BJ (cell line): ENCODE measurements at regions not wholly inside any gene's neighbourhood (a gene's known extent, or its start where the extent isn't known, plus 50 kb on each side); places are given as distances from the start of the nearest gene placed in this dataset.

Source experiments
- CTCF ChIA-PET: fragments of 350-600 bp; formaldehyde crosslinking; extraction: SDS; loops from one replicate; lab custom pipeline; 2021; ENCODE audit warnings: antibody characterized with exemption, inconsistent platforms; lab: Yijun Ruan, JAX
- POLR2A ChIA-PET: fragments of 300-600 bp; sonication (Branson Sonifier 250); formaldehyde crosslinking; extraction: SDS; loops from one replicate; lab custom pipeline; 2021; ENCODE audit warnings: antibody characterized with exemption; lab: Charles Lee
- DNase-seq: peaks from one replicate; pipeline ENCODE4 v3.0.0-alpha.2; 2011; ENCODE audit warnings: low read depth
- H3K27me3 ChIP-seq: 2 replicates; pipeline ENCODE4 v1.6.0; 2011; ENCODE audit warnings: low read length; ENCODE audit not compliant: control insufficient read depth, insufficient read depth
- H3K36me3 ChIP-seq: 2 replicates; pipeline ENCODE4 v1.5.1; 2011; ENCODE audit warnings: low read length; ENCODE audit not compliant: control insufficient read depth, insufficient read depth
- H3K4me3 ChIP-seq: 2 replicates; pipeline ENCODE4 v1.5.1; 2011; ENCODE audit warnings: low read depth, mild to moderate bottlenecking, control low read depth, low read length
- CTCF ChIP-seq: IDR thresholded peaks from 2 replicates; pipeline ENCODE4 v1.5.1; 2011; ENCODE audit warnings: low read depth, mild to moderate bottlenecking, control low read depth, inconsistent platforms, low read length, moderate library complexity; ENCODE audit not compliant: insufficient read depth

GRCh38 chr6:163831736-163832135 is 417.2 kb downstream of the QKI start:
- Histone ChIP-seq H3K27me3 (no peaks in the 10 kb centered on the region), H3K4me3 (no peak overlapping the region), H3K36me3 (no peaks in the 10 kb centered on the region)
- no peak for TF ChIP-seq CTCF
- no peak for DNase-seq
- POLR2A ChIA-PET: no interaction called here
- CTCF ChIA-PET: no interaction called here

- TF ChIP-seq CTCF: no peak
- no peak overlapping the region for H3K4me3 ChIP-seq
- H3K27me3 ChIP-seq: no peaks in the 10 kb centered on the region
- DNase-seq: no peak
- CTCF ChIA-PET: interaction anchor here (0.9 kb wide), 1 partner anchor 17 kb away, joined by 3 read pairs; no protein-coding TSS in a partner anchor
- H3K36me3 ChIP-seq: no peaks in the 10 kb centered on the region
- POLR2A ChIA-PET: no interaction called here
These were observed 416.1 kb downstream of the QKI start for GRCh38 chr6:163830641-163831040.

GRCh38 chr6:163828038-163828795 is 413.7 kb downstream of the QKI start:
- Histone ChIP-seq H3K36me3 (no peaks in the 10 kb centered on the region), H3K27me3 (no peaks in the 10 kb centered on the region), H3K4me3 (no peak overlapping the region)
- no peak for TF ChIP-seq CTCF
- no peak for DNase-seq
- ChIA-PET POLR2A (no interaction called here), CTCF (no interaction called here)

DNA sequence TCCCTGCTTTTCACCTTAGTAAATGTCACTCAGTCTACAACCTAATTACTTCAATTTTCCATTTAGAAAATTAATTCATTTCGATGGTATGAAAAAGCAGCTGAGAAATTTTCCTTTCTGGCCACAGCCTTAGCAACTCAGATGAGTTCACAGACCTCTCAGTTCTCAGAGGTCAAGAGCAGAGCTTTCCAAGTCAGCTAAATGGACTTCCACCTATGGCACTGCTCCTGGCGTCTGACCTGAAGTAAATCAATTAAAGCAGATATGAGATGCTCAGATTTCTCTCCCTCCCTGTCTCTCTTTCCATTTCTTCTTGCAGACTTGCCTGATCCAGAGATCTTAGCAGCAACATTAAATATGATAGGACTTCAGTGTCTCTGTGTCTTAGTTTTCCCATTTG is 412.6 kb downstream of the QKI start:
- TF ChIP-seq CTCF: no peak
- H3K27me3 ChIP-seq: no peaks in the 10 kb centered on the region
- no peak overlapping the region for H3K4me3 ChIP-seq
- no peak for DNase-seq
- no peaks in the 10 kb centered on the region for H3K36me3 ChIP-seq
- CTCF ChIA-PET: interaction anchor here (0.6 to 2.1 kb wide), 2 partner anchors 10 to 1709 kb away, joined by 3 to 4 read pairs; no protein-coding TSS in a partner anchor
- POLR2A ChIA-PET: no interaction called here

DNA sequence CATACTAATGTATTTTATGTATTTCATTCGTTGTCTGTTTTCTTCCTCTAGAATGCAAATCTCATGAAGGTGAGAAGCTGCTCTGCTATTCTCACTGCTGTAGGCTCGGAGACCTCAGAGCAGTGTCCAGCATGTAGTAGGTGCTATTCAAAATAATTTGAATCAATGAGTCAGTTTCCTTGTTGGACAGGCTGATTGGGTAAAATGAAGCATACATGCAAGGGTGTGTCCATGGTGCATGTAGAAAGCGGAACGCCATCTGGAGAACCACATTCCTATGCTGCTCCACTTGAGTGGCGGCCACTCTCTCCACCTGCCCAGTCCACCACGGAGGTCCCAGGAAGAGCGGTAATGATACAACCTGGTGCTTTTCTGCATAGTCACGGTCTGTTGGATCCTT is 412.1 kb downstream of the QKI start:
- Histone ChIP-seq H3K4me3 (no peak overlapping the region), H3K36me3 (no peaks in the 10 kb centered on the region), H3K27me3 (no peaks in the 10 kb centered on the region)
- no peak for DNase-seq
- TF ChIP-seq CTCF: no peak
- ChIA-PET CTCF (interaction anchor here (2.1 kb wide), 1 partner anchor 11 kb away, joined by 4 read pairs; no protein-coding TSS in a partner anchor), POLR2A (no interaction called here)
